SK-N-SH (cell line): ENCODE measurements at regions not wholly inside any gene's neighbourhood (a gene's known extent, or its start where the extent isn't known, plus 50 kb on each side); places are given as distances from the start of the nearest gene placed in this dataset.

Experiments used
- CTCF ChIA-PET: fragments of 300-600, 350-600 bp; formaldehyde crosslinking; extraction: SDS; loops from one replicate; lab custom pipeline; 2021; lab: Yijun Ruan, JAX
- POLR2A ChIA-PET: fragments of 350-600 bp; sonication (Branson Sonifier 250); formaldehyde crosslinking; extraction: SDS; loops from one replicate; lab custom pipeline; 2020; ENCODE audit warnings: antibody characterized with exemption, inconsistent platforms; lab: Yijun Ruan, JAX
- DNase-seq: peaks from one replicate; pipeline ENCODE4 v3.0.0; 2012
- H2AFZ ChIP-seq: fragments of 200-600 bp; sonication (generic); 2 replicates; pipeline ENCODE4 v1.8.1; 2016; ENCODE audit warnings: antibody characterized with exemption, mild to moderate bottlenecking, low read depth
- H3F3A ChIP-seq: fragments of 200-600 bp; sonication (generic); replicated peaks from 2 replicates; pipeline ENCODE3; 2016; ENCODE audit warnings: antibody characterized with exemption, mild to moderate bottlenecking; ENCODE audit not compliant: insufficient read depth
- H3K27ac ChIP-seq, 2 experiments: fragments of 200-500 bp in 1 of 2; fragments of 200-600 bp in 1 of 2; sonication (Bioruptor generic) in 1 of 2; sonication (generic), shearing (Covaris generic) in 1 of 2; 2 replicates each; pipeline versions ENCODE4 v1.5.1 to v1.6.1; 2014 to 2016; ENCODE audit warnings: low read depth in 2 of 2, inconsistent platforms in 1 of 2, low read length in 1 of 2, mild to moderate bottlenecking in 1 of 2, mixed read lengths in 1 of 2
- H3K27me3 ChIP-seq: fragments of 200-600 bp; sonication (generic), shearing (Covaris generic); 2 replicates; pipeline ENCODE4 v1.6.1; 2016; ENCODE audit warnings: mixed run types; ENCODE audit not compliant: insufficient read depth
- H3K36me3 ChIP-seq, 2 experiments: fragments of 200-500 bp in 1 of 2; fragments of 200-600 bp in 1 of 2; sonication (Bioruptor generic) in 1 of 2; sonication (generic) in 1 of 2; replicated peaks in 1 of 2; 2 replicates each; pipeline versions ENCODE3 to v1.5.1; 2014 to 2016; ENCODE audit warnings: low read length in 1 of 2, mild to moderate bottlenecking in 1 of 2; ENCODE audit not compliant: insufficient read depth in 2 of 2, control insufficient read depth in 1 of 2
- H3K4me1 ChIP-seq, 2 experiments: fragments of 200-500 bp in 1 of 2; fragments of 200-600 bp in 1 of 2; sonication (Bioruptor generic) in 1 of 2; sonication (generic), shearing (Covaris generic) in 1 of 2; 2 replicates each; pipeline versions ENCODE4 v1.5.1 to v1.6.1; 2014 to 2016; ENCODE audit warnings: low read depth in 1 of 2, low read length in 1 of 2, mixed run types in 1 of 2; ENCODE audit not compliant: insufficient read depth in 2 of 2, control insufficient read depth in 1 of 2
- H3K4me2 ChIP-seq: fragments of 200-600 bp; sonication (generic), shearing (Covaris generic); 2 replicates; pipeline ENCODE4 v1.6.1; 2017; ENCODE audit warnings: mixed run types
- H3K4me3 ChIP-seq, 2 experiments: fragments of 200-500 bp in 1 of 2; fragments of 200-600 bp in 1 of 2; sonication (Bioruptor generic) in 1 of 2; sonication (generic), shearing (Covaris generic) in 1 of 2; 2 replicates each; pipeline versions ENCODE4 v1.5.1 to v1.8.1; 2014 to 2016; ENCODE audit warnings: low read depth in 2 of 2, inconsistent platforms in 1 of 2, low read length in 1 of 2, mild to moderate bottlenecking in 1 of 2, mixed read lengths in 1 of 2, moderate library complexity in 1 of 2
- H3K79me2 ChIP-seq: fragments of 200-600 bp; sonication (generic); 2 replicates; pipeline ENCODE4 v1.8.1; 2017; ENCODE audit warnings: mild to moderate bottlenecking; ENCODE audit not compliant: insufficient read depth
- H3K9ac ChIP-seq: fragments of 200-600 bp; sonication (generic); 2 replicates; pipeline ENCODE4 v1.6.1; 2017; ENCODE audit warnings: mixed run types
- H3K9me2 ChIP-seq: fragments of 200-600 bp; sonication (generic); 2 replicates; pipeline ENCODE4 v1.6.1; 2017; ENCODE audit warnings: mixed run types
- H3K9me3 ChIP-seq: fragments of 200-600 bp; sonication (generic); 2 replicates; pipeline ENCODE4 v1.6.1; 2017; ENCODE audit warnings: mixed run types, mild to moderate bottlenecking, moderate library complexity
- H4K20me1 ChIP-seq: fragments of 200-600 bp; sonication (generic); 2 replicates; pipeline ENCODE4 v1.6.1; 2017; ENCODE audit warnings: mild to moderate bottlenecking, mixed run types; ENCODE audit not compliant: insufficient read depth
- CTCF ChIP-seq: fragments of 200-600 bp; sonication (generic); IDR thresholded peaks from 2 replicates; pipeline ENCODE4 v1.6.1; 2017; ENCODE audit warnings: antibody characterized with exemption, mild to moderate bottlenecking, moderate library complexity
- ELF1 ChIP-seq: IDR thresholded peaks from 2 replicates; pipeline ENCODE4 v1.4.0; 2012
- FOSL2 ChIP-seq: IDR thresholded peaks from 2 replicates; pipeline ENCODE4 v1.4.0; 2012; ENCODE audit warnings: low read depth, mild to moderate bottlenecking, moderate library complexity, borderline replicate concordance
- FOXJ3 ChIP-seq: sonication (generic); formaldehyde crosslinking; IDR thresholded peaks from 2 replicates; pipeline ENCODE4 v1.5.1; 2020; ENCODE audit warnings: mild to moderate bottlenecking, missing genetic modification reagents
- FOXM1 ChIP-seq: IDR thresholded peaks from 2 replicates; pipeline ENCODE4 v1.4.0; 2012; ENCODE audit warnings: low read depth, mild to moderate bottlenecking
- GABPA ChIP-seq: IDR thresholded peaks from 2 replicates; pipeline ENCODE4 v1.4.0; 2012; ENCODE audit warnings: low read depth, mild to moderate bottlenecking
- JUND ChIP-seq: IDR thresholded peaks from 2 replicates; pipeline ENCODE4 v1.4.0; 2012
- MEF2A ChIP-seq: IDR thresholded peaks from 2 replicates; pipeline ENCODE4 v1.4.0; 2012; ENCODE audit warnings: low read depth, borderline replicate concordance
- NFIC ChIP-seq: IDR thresholded peaks from 2 replicates; pipeline ENCODE4 v1.4.0; 2012; ENCODE audit warnings: borderline replicate concordance
- PBX3 ChIP-seq: IDR thresholded peaks from 2 replicates; pipeline ENCODE4; 2012
- REST ChIP-seq: IDR thresholded peaks from 2 replicates; pipeline ENCODE4 v1.6.1; 2012; ENCODE audit warnings: mild to moderate bottlenecking, low read depth, low read length, moderate library complexity
- SIN3A ChIP-seq: IDR thresholded peaks from 2 replicates; pipeline ENCODE4 v1.6.1; 2012; ENCODE audit warnings: low read depth, mild to moderate bottlenecking, low read length, moderate library complexity, borderline replicate concordance
- SMC3 ChIP-seq: IDR thresholded peaks from 2 replicates; pipeline ENCODE4 v1.6.1; 2012; ENCODE audit warnings: low read depth, low read length, improper control_type of control experiment
- TAF1 ChIP-seq: IDR thresholded peaks from 2 replicates; pipeline ENCODE4 v1.6.1; 2012; ENCODE audit warnings: low read depth, mild to moderate bottlenecking, low read length, moderate library complexity, borderline replicate concordance
- TCF12 ChIP-seq: IDR thresholded peaks from 2 replicates; pipeline ENCODE4 v1.4.0; 2012
- USF1 ChIP-seq: IDR thresholded peaks from 2 replicates; pipeline ENCODE4 v1.4.0; 2012; ENCODE audit warnings: low read depth, borderline replicate concordance
- WGBS: methylation state at CpG from one replicate; pipeline ENCODE4 v1.1.6; 2017; ENCODE audit warnings: low lambda C conversion rate; 5-methylcytosine and 5-hydroxymethylcytosine counted together

- no peak for DNase-seq
- Histone ChIP-seq H4K20me1 (no peaks in the 10 kb centered on the region), H3K4me3 (no peak overlapping the region), H3K9ac (no peak overlapping the region), H3K36me3 (no peaks in the 10 kb centered on the region), H3K27ac (no peak overlapping the region), H3K79me2 (no peaks in the 10 kb centered on the region), H2AFZ (no peak overlapping the region), H3F3A (no peaks in the 10 kb centered on the region), H3K9me2 (peaks cover 3% of the 10 kb centered on the region; the same call in 1 of the 2 replicates), H3K4me2 (no peak overlapping the region), H3K9me3 (no peaks in the 10 kb centered on the region), H3K4me1 (no peaks in the 10 kb centered on the region), H3K27me3 (no peaks in the 10 kb centered on the region; the same call in 1 of the 2 replicates)
- WGBS = 50% methylated on average over 3 of the region's 3 CpGs
- ChIA-PET CTCF (interaction anchor here (0.9 to 1.3 kb wide), 4 partner anchors 13 to 587 kb away, joined by 3 to 4 read pairs (median 3); no protein-coding TSS in a partner anchor), POLR2A (no interaction called here)
- TF ChIP-seq FOXJ3 (no peak), CTCF (no peak), NFIC (no peak), SMC3 (no peak), FOSL2 (no peak), TAF1 (no peak), MEF2A (no peak), GABPA (no peak), SIN3A (no peak), REST (no peak), USF1 (no peak)
Measured at GRCh38 chr1:62951428-62951827, 167.5 kb downstream of the ATG4C start.

GRCh38 chr1:62952596-62952995 is 168.7 kb downstream of the ATG4C start:
- Histone ChIP-seq H3K27ac (no peak overlapping the region), H3K4me3 (no peak overlapping the region), H3K4me2 (no peak overlapping the region), H2AFZ (no peak overlapping the region), H3K9me2 (peaks cover 3% of the 10 kb centered on the region; the same call in 1 of the 2 replicates), H3K4me1 (no peaks in the 10 kb centered on the region), H3K9me3 (no peaks in the 10 kb centered on the region), H3K27me3 (no peaks in the 10 kb centered on the region; the same call in 1 of the 2 replicates), H3K9ac (no peak overlapping the region), H3K79me2 (no peaks in the 10 kb centered on the region), H4K20me1 (no peaks in the 10 kb centered on the region), H3F3A (no peaks in the 10 kb centered on the region), H3K36me3 (no peaks in the 10 kb centered on the region)
- no peak for DNase-seq
- 47% methylated on average over 1 of the region's 1 CpG for WGBS
- TF ChIP-seq NFIC (no peak), TCF12 (no peak), USF1 (no peak), CTCF (no peak), TAF1 (no peak), PBX3 (no peak), JUND (no peak), FOXM1 (no peak), FOSL2 (no peak), ELF1 (no peak), SMC3 (no peak), FOXJ3 (no peak)
- POLR2A ChIA-PET = no interaction called here
- CTCF ChIA-PET = interaction anchor here (2.6 kb wide), 1 partner anchor 11 kb away, joined by 13 read pairs; no protein-coding TSS in a partner anchor
